GM19463 (cell line): ENCODE measurements at regions not wholly inside any gene's neighbourhood (a gene's known extent, or its start where the extent isn't known, plus 50 kb on each side); places are given as distances from the start of the nearest gene placed in this dataset.
"Not testable (repeated sequence)": the region's sequence is repeated elsewhere in the genome, so short reads cannot be mapped to it uniquely, and the experiment has no call there.

Experiments used
- ATAC-seq: cut with Tn5 transposase; IDR thresholded peaks from one replicate; pipeline ENCODE4 v1.9.1; 2021; ENCODE audit warnings: mild to moderate bottlenecking, moderate library complexity; ENCODE audit not compliant: unreplicated experiment

- ATAC-seq = no peak
These were observed 264.0 kb downstream of the INHBA start for GRCh38 chr7:41438705-41439514.

GRCh38 chr7:41437257-41438196 lies 265.4 kb downstream of the INHBA start:
- ATAC-seq = no peak

- no peak for ATAC-seq
These were observed 266.8 kb downstream of the INHBA start for GRCh38 chr7:41436139-41436538.

- not testable (repeated sequence) for ATAC-seq
These were observed 267.9 kb downstream of the INHBA start for GRCh38 chr7:41435020-41435419.

- no peak for ATAC-seq
These were observed 271.2 kb downstream of the INHBA start for GRCh38 chr7:41431671-41432070.

GRCh38 chr7:41428381-41428780 lies 274.5 kb downstream of the INHBA start:
- no peak for ATAC-seq

- ATAC-seq = no peak
These were observed 277.0 kb downstream of the INHBA start for GRCh38 chr7:41425926-41426325.

GRCh38 chr7:41421056-41421455 lies 281.8 kb downstream of the INHBA start:
- ATAC-seq = no peak

- no peak for ATAC-seq
These were observed 282.5 kb downstream of the INHBA start for GRCh38 chr7:41420421-41420820.

- ATAC-seq = no peak
These were observed 284.6 kb downstream of the INHBA start for GRCh38 chr7:41418337-41418736.

GRCh38 chr7:41416208-41416595 lies 286.7 kb downstream of the INHBA start:
- no peak for ATAC-seq

- no peak for ATAC-seq
These were observed 287.3 kb downstream of the INHBA start for GRCh38 chr7:41415471-41416207.

- ATAC-seq = no peak
These were observed 287.8 kb downstream of the INHBA start for GRCh38 chr7:41415051-41415450.

GRCh38 chr7:41404375-41405074 lies 298.4 kb downstream of the INHBA start:
- no peak for ATAC-seq

GRCh38 chr7:41403291-41403690 lies 299.6 kb downstream of the INHBA start:
- ATAC-seq = no peak

GRCh38 chr7:41401833-41402232 lies 301.1 kb downstream of the INHBA start:
- ATAC-seq = no peak

- no peak for ATAC-seq
These were observed 303.7 kb downstream of the INHBA start for GRCh38 chr7:41399171-41399570.

- ATAC-seq = no peak
These were observed 311.1 kb downstream of the INHBA start for GRCh38 chr7:41391818-41392217.

GRCh38 chr7:41388933-41389332 lies 314.0 kb downstream of the INHBA start:
- not testable (repeated sequence) for ATAC-seq

- ATAC-seq = no peak
These were observed 316.9 kb downstream of the INHBA start for GRCh38 chr7:41385996-41386395.

- ATAC-seq = no peak
These were observed 318.5 kb downstream of the INHBA start for GRCh38 chr7:41384418-41384817.
